Vagina (tissue), 2 donors: ENCODE measurements at regions not wholly inside any gene's neighbourhood (a gene's known extent, or its start where the extent isn't known, plus 50 kb on each side); places are given as distances from the start of the nearest gene placed in this dataset.

Source experiments
- POLR2A ChIP-seq, 2 donors: fragments of 450-650 bp; IDR thresholded peaks; one replicate each; pipeline ENCODE4 v1.6.1; 2017; ENCODE audit warnings: antibody characterized with exemption in 2 of 2, mild to moderate bottlenecking in 2 of 2, moderate library complexity in 2 of 2
- POLR2AphosphoS5 ChIP-seq, 2 donors: sonication (generic); formaldehyde crosslinking; IDR thresholded peaks; one replicate each; pipeline ENCODE4 v1.9.0; 2017; ENCODE audit warnings: antibody characterized with exemption in 2 of 2, mild to moderate bottlenecking in 2 of 2, low read depth in 1 of 2; ENCODE audit not compliant: insufficient read depth in 1 of 2
- TF ChIP-seq, protein P1 (sequence below), 3 experiments: fragments of 450-650 bp in 2 of 3; fragments of 200-600 bp in 1 of 3; sonication (generic) in 1 of 3; IDR thresholded peaks; one replicate each; pipeline ENCODE4 v1.5.1; 2017 to 2019; ENCODE audit warnings: antibody characterized with exemption in 3 of 3, mild to moderate bottlenecking in 2 of 3, moderate library complexity in 2 of 3

DNA sequence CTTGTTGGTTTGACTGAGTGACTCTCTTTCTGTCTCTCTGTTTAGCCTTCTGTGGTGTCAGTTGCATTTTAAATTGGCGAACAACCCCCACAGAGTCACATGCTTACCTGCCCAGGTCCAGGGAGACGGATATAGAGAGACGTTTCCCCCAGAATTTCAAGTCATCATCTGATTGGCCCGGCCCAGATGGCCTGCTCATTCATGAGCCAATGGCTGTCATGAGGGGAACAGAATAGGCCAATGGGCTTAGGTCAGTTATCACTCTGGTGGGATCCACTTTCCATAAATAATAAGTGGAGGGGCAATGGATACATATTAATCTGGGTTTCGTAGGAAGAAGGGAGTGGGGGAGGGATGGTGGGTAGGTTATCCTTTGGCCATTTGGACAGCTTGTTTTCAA lies 150.0 kb upstream of the SPRED2 start:
- TF ChIP-seq, protein P1, sequence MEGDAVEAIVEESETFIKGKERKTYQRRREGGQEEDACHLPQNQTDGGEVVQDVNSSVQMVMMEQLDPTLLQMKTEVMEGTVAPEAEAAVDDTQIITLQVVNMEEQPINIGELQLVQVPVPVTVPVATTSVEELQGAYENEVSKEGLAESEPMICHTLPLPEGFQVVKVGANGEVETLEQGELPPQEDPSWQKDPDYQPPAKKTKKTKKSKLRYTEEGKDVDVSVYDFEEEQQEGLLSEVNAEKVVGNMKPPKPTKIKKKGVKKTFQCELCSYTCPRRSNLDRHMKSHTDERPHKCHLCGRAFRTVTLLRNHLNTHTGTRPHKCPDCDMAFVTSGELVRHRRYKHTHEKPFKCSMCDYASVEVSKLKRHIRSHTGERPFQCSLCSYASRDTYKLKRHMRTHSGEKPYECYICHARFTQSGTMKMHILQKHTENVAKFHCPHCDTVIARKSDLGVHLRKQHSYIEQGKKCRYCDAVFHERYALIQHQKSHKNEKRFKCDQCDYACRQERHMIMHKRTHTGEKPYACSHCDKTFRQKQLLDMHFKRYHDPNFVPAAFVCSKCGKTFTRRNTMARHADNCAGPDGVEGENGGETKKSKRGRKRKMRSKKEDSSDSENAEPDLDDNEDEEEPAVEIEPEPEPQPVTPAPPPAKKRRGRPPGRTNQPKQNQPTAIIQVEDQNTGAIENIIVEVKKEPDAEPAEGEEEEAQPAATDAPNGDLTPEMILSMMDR (IDR thresholded peaks at IDR 0.05): no peak
- TF ChIP-seq POLR2A (IDR thresholded peaks at IDR 0.05): no peak
- TF ChIP-seq POLR2AphosphoS5 (IDR thresholded peaks at IDR 0.05; ENCODE audit: insufficient read depth in 1 of 2, low read depth in 1 of 2): no peak
